ENCODE measurements at regions not wholly inside any gene's neighbourhood (a gene's known extent, or its start where the extent isn't known, plus 50 kb on each side); places are given as distances from the start of the nearest gene placed in this dataset.

DNA sequence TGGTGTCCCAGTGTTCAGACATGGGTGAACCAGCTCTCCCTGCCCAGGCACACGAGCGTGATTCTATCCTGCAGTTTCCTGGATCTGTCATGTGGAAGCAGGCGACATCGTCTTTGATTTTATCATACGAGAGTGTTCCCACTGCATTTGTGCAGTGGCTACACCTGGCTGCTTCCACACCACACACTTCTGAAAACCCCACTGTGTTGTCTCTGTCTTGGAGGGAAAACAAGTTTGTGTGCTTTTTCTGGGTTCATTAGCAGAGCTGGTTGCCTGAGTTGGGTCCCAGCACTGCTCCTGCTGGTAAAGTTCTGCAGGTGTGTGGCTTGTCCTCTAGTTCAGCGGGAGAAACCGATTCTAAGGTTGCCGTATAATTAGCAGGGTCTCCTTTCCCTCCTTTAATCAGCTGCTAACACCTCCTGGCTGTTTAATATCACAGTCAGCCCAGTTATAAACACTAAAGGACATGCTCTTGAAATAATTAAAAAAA is 58.5 kb upstream of the TWIST2 start:
- DNase-seq = no peak

DNA sequence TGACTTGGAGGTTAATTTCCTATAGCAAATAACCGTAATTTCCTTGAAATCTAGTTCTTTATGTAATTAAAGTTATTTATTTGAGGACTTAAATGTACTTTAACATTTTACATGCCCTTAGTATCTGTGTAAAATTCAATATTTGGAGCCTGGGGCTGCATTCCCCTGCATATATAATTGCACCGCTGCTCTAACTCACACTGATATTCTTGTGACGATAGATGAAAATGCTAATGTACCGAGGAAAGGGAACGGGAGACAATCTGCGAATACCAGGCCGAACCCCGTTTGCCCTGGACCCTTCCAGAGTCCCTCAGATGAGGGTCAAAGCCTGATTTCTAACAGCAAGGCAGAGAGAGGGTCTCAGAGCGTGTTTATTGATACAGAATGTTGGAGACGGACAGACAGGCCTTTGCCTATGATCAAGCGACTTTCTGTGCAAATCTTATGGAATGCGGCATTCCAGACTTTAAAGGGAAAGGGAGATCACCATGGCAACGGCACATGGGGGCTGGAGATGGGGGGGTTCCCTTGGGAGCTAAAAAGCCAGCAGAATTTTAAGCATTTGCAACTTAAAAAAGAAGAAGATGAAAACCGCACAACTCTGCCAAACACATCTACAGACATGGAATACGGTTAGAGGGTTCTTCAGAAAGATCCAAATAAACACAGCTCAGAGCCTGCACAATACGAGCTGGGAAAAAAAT is 57.6 kb upstream of the TWIST2 start:
- DNase-seq = peak; percentile 44

DNA sequence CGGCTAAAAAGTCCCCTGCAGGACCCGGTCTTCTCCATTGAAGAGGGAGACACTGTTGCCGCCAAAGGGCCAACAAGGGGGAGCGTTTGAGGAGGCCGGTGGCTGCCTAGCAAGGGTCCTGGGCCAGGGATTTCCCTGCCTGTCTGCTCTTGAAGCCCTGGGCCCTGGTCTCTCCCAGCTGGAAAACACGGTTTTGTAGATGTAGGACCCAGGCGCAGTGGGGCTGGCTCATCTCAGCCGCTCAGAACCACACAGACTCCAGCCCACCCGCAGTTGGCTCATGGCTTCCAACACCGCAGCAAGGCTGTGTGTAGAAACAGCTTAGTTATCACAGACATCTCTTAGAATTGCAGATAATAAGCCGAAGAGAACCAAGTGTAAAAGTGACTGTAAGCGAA is 57.1 kb upstream of the TWIST2 start:
- DNase-seq = no peak

DNA sequence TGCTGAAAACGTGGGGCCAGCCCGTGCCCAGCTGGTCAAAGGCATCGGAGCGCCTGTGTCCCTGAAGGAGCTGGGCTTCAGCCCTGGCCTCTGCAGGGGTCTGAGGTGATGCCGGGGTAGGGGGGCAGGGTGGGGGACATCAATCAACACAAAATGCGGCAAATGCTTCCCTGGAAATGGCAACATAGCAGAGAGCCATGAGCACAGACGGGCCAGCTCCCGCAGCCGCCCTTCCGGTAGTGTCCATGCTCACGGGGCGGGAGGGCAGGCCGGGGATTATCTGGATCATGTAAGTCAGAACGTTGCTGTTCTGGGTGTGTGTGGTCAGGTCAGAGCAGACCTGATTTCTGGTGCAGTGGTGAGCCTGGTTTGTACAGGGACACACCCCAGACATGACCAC is 56.5 kb upstream of the TWIST2 start:
- DNase-seq = no peak

DNA sequence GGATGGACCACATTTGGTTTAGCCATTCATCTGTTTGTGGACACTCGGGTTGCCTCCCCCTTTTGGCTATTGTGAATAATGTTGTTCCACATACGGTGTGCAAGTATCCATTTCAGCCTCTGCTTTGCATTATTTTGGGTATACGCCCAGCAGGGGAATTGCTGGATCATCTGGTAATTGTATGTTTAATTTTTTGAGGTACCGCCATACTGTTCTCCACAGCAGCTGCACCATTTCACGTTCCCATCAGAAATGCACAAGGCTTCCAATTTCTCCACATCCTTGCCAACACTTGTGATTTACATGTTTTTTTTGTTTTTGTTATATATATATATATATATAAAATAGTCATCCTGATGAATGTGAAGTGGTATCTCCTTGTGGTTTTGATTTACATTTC is 54.6 kb upstream of the TWIST2 start:
- no peak for DNase-seq

DNA sequence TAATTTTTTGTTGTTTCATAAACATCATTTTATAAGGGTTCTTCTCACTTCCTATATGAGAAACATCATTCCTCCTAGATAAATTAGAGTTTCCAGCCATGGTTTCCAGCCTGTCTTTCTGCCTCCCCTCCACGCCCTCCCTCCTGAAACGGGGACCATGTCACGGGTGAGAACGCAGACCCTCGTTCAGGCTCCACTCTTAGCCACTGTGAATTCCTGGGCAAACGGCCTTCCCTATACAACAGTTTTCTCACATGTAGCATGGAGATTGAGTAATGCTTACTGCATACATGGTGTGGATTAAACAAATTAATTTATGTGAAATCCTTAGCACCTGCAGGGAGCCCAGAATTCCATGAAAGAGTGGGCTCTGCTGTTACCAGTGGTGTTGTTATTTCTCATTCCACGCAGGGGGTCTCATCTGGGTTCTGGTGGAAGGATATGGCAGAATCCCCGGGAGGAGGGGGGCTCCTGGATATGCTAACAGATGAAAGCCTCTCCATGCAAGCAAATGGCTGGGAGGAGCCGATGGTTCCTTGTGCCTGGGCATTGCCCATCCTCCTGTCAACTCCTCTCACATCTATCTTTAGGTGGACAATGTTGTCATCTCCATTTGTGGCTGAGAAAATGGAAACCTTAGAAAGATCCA is 54.0 kb upstream of the TWIST2 start:
- DNase-seq = no peak

DNA sequence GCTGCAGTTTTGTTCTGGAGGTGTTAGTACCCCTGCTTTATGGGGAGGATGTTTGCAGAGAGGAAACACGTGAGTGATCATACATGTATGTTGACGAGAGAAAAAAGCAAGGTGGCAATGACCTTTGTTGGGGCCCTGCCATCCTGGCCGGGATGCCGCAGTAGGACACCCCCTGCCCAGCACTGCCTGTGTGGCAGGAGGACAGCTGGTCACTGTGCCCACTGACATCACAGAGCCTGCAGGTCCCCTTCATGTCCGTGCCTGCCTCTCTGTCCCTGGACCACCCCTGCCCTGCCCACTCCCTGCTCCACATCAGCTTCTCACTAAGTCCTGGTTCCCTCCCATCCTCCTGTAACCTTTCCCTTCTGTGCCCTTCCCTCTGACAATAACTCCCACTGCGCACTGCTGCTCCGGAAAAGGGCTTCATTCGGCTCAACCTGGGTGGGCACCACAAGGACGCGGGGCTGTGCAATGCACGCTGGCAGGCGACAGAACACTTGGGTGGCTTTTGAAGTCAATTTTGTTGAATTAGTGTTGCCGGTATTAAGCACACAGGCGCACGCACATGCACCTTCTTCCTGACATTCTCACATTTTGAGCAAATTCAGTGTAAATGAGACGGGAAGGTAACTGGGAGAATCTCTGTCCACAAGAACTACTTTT is 51.5 kb upstream of the TWIST2 start:
- no peak for DNase-seq

DNA sequence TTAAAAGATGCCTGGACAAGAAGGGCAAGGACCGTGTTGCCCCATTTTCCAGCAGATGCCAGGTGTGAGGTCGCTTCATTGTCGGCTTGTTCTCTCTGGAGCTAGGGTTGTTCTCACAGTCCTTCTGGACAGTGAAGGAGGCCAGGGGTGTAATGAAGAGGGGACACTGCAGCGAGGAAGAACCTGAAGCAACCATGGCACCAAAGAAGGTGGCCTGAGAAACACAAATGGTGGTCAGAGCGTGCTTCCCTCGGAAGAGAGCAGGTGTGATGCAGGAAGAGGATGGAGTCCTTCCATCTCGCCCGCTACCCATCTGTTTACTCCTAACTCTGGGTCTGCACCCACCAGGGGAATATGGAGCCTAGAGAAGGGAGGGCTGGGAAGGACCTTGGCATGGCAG is 50.3 kb upstream of the TWIST2 start:
- no peak for DNase-seq
